GM21526 (cell line): ENCODE measurements at regions not wholly inside any gene's neighbourhood (a gene's known extent, or its start where the extent isn't known, plus 50 kb on each side); places are given as distances from the start of the nearest gene placed in this dataset.

Experiments used
- ATAC-seq: cut with Tn5 transposase; IDR thresholded peaks from one replicate; pipeline ENCODE4 v1.9.1; 2021; ENCODE audit warnings: moderate library complexity; ENCODE audit not compliant: unreplicated experiment, low FRiP score

GRCh38 chr10:43949351-43949750 lies 300.7 kb upstream of the ZNF32 start:
- ATAC-seq = no peak

GRCh38 chr10:43946445-43946844 lies 297.8 kb upstream of the ZNF32 start:
- ATAC-seq = no peak

- no peak for ATAC-seq
These were observed 297.2 kb upstream of the ZNF32 start for GRCh38 chr10:43945908-43946307.

GRCh38 chr10:43945094-43945730 lies 296.5 kb upstream of the ZNF32 start:
- no peak for ATAC-seq

GRCh38 chr10:43944381-43945093 lies 295.9 kb upstream of the ZNF32 start:
- no peak for ATAC-seq

- ATAC-seq = no peak
These were observed 295.2 kb upstream of the ZNF32 start for GRCh38 chr10:43943818-43944360.

GRCh38 chr10:43943119-43943817 lies 294.6 kb upstream of the ZNF32 start:
- ATAC-seq = no peak

GRCh38 chr10:43942096-43942850 lies 293.6 kb upstream of the ZNF32 start:
- no peak for ATAC-seq

- ATAC-seq = no peak
These were observed 292.5 kb upstream of the ZNF32 start for GRCh38 chr10:43940898-43941837.

- ATAC-seq = no peak
These were observed 291.5 kb upstream of the ZNF32 start for GRCh38 chr10:43939939-43940820.

GRCh38 chr10:43939389-43939938 lies 290.8 kb upstream of the ZNF32 start:
- no peak for ATAC-seq

GRCh38 chr10:43938810-43939209 lies 290.1 kb upstream of the ZNF32 start:
- no peak for ATAC-seq

GRCh38 chr10:43931308-43931930 lies 282.7 kb upstream of the ZNF32 start:
- ATAC-seq = no peak

GRCh38 chr10:43930777-43931176 lies 282.1 kb upstream of the ZNF32 start:
- no peak for ATAC-seq

- no peak for ATAC-seq
These were observed 281.6 kb upstream of the ZNF32 start for GRCh38 chr10:43930243-43930642.

- ATAC-seq = no peak
These were observed 280.4 kb upstream of the ZNF32 start for GRCh38 chr10:43929122-43929521.

- ATAC-seq = no peak
These were observed 279.8 kb upstream of the ZNF32 start for GRCh38 chr10:43928425-43928968.
